Lung (tissue), 12 donors: ENCODE measurements at regions not wholly inside any gene's neighbourhood (a gene's known extent, or its start where the extent isn't known, plus 50 kb on each side); places are given as distances from the start of the nearest gene placed in this dataset. TPM values are rescaled to one million over a fixed set of nuclear protein-coding genes. Genes with fewer than 3 reads are reported as not detected.

Experiments
- ATAC-seq: fragments of 200-7000 bp; cut with Tn5 transposase; one replicate; pipeline ENCODE4 v1.9.1; 2020; ENCODE audit warnings: moderate number of reproducible peaks; ENCODE audit not compliant: insufficient read depth, low FRiP score
- DNase-seq, 3 donors: peaks; one replicate each; pipeline ENCODE4 v3.0.0-alpha.2; 2013 to 2017
- H3K27ac ChIP-seq, 2 donors: one replicate each; pipeline ENCODE4 v1.5.1; 2013; ENCODE audit warnings: mild to moderate bottlenecking in 2 of 2, moderate library complexity in 2 of 2, control low read depth in 1 of 2, inconsistent platforms in 1 of 2, low read depth in 1 of 2, low read length in 1 of 2
- H3K27me3 ChIP-seq, 3 donors: one replicate each; pipeline ENCODE4 v1.5.1; 2013; ENCODE audit warnings: low read length in 2 of 3; ENCODE audit not compliant: control insufficient read depth in 3 of 3, insufficient read depth in 3 of 3
- H3K36me3 ChIP-seq, 4 donors: one replicate each; pipeline ENCODE4 v1.5.1; 2013; ENCODE audit warnings: low read length in 4 of 4, mild to moderate bottlenecking in 1 of 4, moderate library complexity in 1 of 4; ENCODE audit not compliant: control insufficient read depth in 4 of 4, insufficient read depth in 4 of 4
- H3K4me1 ChIP-seq, 5 donors: one replicate each; pipeline ENCODE4 v1.5.1; 2013; ENCODE audit warnings: low read length in 5 of 5, mild to moderate bottlenecking in 2 of 5, moderate library complexity in 1 of 5; ENCODE audit not compliant: control insufficient read depth in 5 of 5, insufficient read depth in 5 of 5
- H3K4me3 ChIP-seq: one replicate; pipeline ENCODE4 v1.5.1; 2013; ENCODE audit warnings: mild to moderate bottlenecking, control low read depth, moderate library complexity
- H3K9ac ChIP-seq, 2 donors: one replicate each; pipeline ENCODE4 v1.5.1; 2013; ENCODE audit warnings: low read length in 2 of 2, control low read depth in 1 of 2; ENCODE audit not compliant: insufficient read depth in 1 of 2
- H3K9me3 ChIP-seq, 4 donors: one replicate each; pipeline ENCODE4 v1.5.1; 2013; ENCODE audit warnings: low read length in 3 of 4, mild to moderate bottlenecking in 1 of 4, moderate library complexity in 1 of 4; ENCODE audit not compliant: control insufficient read depth in 4 of 4, insufficient read depth in 3 of 4
- WGBS, 2 donors: extraction: QIAGEN DNeasy Blood & Tissue Kit; methylation state at CpG; one replicate each; pipeline ENCODE4 v1.1.7; 2013; 5-methylcytosine and 5-hydroxymethylcytosine counted together
- small RNA-seq: library from RNA; depleted of rRNA; stranded (forward); fragments of <200 nt; gene quantifications from one replicate; pipeline ENCODE3, GENCODE V24; 2014; ENCODE audit warnings: low replicate concordance
- TF ChIP-seq, protein P1 (sequence below): IDR thresholded peaks from 2 replicates; pipeline ENCODE4 v1.5.1; 2012; ENCODE audit warnings: mild to moderate bottlenecking; ENCODE audit errors: control extremely low read depth, extremely low read depth
- donor health status: control.
- donor health status: control.
- donor health status: Bipolar disorder and iron deficiency.
- donor health status: healthy.
- donor health status: DM: yes; HTN: yes; CAD: no.

DNA sequence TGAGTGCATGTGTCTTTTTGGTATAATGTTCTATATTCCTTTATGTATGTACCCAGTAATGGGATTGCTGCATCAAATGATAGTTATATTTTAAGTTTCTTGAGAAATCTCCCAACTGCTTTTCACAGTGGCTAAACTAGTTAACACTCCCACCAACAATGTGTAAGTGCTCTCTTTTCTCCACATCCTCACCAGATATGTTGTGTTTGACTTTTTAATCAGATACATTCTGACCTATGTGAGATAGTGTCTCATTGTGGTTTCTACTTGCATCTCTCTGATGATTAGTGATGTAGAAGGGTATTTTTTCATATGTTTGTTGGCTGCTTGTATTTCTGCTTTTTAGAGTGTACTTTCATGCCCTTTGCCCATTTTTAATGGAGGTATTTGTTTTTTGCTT lies 62.8 kb upstream of the ALG10B start:
- H3K4me1 ChIP-seq = no peaks in the 10 kb centered on the region
- no peak overlapping the region for H3K4me3 ChIP-seq
- TF ChIP-seq, protein P1, sequence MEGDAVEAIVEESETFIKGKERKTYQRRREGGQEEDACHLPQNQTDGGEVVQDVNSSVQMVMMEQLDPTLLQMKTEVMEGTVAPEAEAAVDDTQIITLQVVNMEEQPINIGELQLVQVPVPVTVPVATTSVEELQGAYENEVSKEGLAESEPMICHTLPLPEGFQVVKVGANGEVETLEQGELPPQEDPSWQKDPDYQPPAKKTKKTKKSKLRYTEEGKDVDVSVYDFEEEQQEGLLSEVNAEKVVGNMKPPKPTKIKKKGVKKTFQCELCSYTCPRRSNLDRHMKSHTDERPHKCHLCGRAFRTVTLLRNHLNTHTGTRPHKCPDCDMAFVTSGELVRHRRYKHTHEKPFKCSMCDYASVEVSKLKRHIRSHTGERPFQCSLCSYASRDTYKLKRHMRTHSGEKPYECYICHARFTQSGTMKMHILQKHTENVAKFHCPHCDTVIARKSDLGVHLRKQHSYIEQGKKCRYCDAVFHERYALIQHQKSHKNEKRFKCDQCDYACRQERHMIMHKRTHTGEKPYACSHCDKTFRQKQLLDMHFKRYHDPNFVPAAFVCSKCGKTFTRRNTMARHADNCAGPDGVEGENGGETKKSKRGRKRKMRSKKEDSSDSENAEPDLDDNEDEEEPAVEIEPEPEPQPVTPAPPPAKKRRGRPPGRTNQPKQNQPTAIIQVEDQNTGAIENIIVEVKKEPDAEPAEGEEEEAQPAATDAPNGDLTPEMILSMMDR = no peak
- peaks cover 0 to 3% (median 0%) of the 10 kb centered on the region in 4 donors for H3K9me3 ChIP-seq
- H3K36me3 ChIP-seq = no peaks in the 10 kb centered on the region
- ATAC-seq = no peak
- H3K27me3 ChIP-seq = no peaks in the 10 kb centered on the region
- H3K9ac ChIP-seq = no peak overlapping the region
- no peak for DNase-seq
- no peak overlapping the region for H3K27ac ChIP-seq

DNA sequence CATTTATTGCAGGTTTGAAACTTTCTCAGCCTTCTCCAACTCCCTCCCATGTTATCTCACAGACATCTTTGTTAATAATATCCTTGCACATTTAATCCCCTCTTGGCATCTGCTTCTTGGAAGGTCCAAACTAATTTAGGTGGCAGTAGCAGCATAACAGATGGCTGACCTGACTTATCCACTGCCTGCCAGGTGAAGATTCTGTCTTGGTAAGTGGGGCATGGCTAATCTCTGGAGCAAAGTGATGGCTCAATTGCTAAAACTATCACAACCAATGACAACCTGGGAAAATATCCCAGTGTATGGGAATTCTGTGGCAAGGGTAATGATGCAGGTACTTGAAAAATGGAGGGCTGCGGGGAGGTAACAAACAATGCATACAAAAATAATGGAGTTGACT lies 58.2 kb upstream of the ALG10B start:
- 84 to 88% methylated on average over 1 of the region's 1 CpG for WGBS, 2 donors
- Histone ChIP-seq H3K4me3 (no peak overlapping the region), H3K4me1 (no peaks in the 10 kb centered on the region), H3K36me3 (no peaks in the 10 kb centered on the region), H3K9me3 (peaks cover 0 to 10% (median 3%) of the 10 kb centered on the region in 4 donors), H3K27ac (no peak overlapping the region), H3K9ac (no peak overlapping the region), H3K27me3 (no peaks in the 10 kb centered on the region)
- no peak for DNase-seq
- TF ChIP-seq, protein P1 = no peak
- ATAC-seq = no peak

Small RNA genes lying in the stretch of these regions (small RNA-seq; reads per million reads assigned to genes)
- gene RF01518 (not detected), gene RNA5SP358 (0.64 reads per million, percentile 70 among the genes with 10 or more reads in this experiment), gene RNA5SP359 (0.06 reads per million)
